MV-4-11 (cell line): ENCODE measurements at regions not wholly inside any gene's neighbourhood (a gene's known extent, or its start where the extent isn't known, plus 50 kb on each side); places are given as distances from the start of the nearest gene placed in this dataset.

ENCODE experiments used
- DNase-seq: peaks from one replicate; lab custom pipeline; 2025; lab: John Stamatoyannopoulos, UW

GRCh38 chr12:14279845-14280244 is 85.6 kb upstream of the ATF7IP start:
- DNase-seq: no peak

DNA sequence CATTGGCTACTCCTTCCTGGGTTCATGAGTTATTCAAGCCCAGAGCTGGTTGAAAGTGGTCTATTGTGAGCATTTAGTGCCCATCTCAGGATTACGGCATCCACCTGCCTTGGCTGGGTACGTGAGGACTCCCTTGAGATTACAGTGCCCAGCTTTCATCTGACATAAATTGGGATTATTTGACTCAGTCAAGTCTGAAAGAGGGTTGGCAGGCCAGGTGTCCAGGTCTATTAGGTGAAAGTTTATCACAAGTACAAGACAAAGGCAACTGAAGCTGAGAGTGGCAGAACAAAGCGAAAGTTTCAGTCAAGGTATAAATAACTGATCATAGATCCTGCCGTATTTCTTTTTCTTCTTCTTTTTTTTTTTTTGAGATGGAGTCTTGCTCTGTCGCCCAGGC is 84.6 kb upstream of the ATF7IP start:
- DNase-seq: no peak

DNA sequence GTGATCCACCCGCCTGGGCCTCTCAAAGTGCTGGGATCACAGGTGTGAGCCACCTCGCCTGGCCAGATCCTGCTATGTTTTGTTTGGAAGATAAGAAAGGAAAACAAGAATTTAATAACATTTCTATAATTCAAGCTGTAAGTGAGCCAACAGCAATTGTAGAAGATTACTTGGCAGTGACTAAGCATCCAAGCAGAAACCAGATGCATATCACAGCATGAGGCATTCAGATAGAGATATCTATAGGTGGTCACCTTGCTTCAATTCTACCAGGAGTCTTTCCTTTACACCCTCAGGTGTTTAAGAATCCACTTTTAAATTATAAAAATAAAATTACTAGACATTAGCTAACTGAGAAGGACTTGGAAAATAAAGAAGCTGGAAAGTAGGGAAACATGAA is 83.9 kb upstream of the ATF7IP start:
- no peak for DNase-seq

DNA sequence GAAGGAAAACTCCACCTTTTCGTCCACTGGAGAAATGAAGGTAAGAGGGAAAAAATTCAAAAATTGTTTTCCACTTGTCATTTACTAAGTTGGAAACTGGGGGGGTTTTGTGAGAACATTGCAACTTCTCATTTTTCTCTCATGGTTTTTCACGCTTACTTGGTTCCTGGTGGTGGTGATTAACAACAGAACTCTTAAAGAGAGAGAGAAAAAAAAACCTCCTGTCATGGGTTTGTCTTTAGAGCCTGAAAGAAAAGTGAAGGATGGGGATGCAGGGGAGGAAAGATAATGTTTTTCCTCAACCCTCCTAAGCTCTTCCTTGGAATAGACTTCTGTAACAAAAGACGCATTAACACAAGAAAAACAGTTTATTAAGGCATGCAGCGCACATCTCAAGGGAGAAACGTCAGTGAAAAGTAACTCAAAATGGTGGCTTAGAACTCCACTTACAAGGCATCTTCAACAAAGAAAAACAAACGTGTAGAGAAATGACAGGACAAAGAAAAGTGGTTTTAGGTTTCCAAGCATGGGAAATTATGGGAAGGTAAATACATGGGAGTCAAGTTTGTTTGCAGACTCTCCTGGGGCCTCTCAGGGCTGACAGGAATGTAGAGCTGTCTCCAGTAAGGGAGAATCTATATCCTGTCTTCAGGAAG is 81.9 kb upstream of the ATF7IP start:
- DNase-seq: peak; percentile 49

DNA sequence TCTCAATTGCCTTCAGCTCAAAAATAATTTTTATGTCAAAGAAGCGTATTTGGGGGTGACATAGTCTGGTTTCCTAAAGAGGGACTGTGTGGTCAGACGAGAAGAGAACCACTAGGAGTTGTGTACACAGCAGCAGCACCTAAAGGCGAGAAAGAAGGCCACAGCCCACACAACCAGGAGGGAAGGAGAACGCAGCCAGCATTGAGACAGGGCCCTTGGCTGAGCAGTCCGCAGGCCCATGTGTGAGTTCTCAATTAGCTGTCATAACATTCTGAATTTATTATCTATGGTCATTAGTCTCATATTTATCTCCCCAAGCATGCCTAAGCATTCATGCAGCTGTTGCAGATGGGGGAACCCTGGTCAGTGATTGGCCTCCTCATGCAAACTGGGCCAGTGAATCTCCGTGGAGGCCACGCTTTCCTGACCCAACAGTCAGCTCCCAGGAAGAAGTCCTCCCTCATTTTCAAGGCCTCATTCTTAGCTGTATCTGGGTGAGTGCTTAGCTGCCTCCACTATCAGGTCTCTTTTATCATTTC is 81.2 kb upstream of the ATF7IP start:
- DNase-seq: no peak

- DNase-seq: no peak
Measured at GRCh38 chr12:14289601-14290000, 75.9 kb upstream of the ATF7IP start.

GRCh38 chr12:14290951-14291350 is 74.5 kb upstream of the ATF7IP start:
- no peak for DNase-seq

- peak; percentile 60 for DNase-seq
Measured at GRCh38 chr12:14303661-14304155, 61.8 kb upstream of the ATF7IP start.

- peak; percentile 68 for DNase-seq
Measured at GRCh38 chr12:14307004-14307403, 58.5 kb upstream of the ATF7IP start.

DNA sequence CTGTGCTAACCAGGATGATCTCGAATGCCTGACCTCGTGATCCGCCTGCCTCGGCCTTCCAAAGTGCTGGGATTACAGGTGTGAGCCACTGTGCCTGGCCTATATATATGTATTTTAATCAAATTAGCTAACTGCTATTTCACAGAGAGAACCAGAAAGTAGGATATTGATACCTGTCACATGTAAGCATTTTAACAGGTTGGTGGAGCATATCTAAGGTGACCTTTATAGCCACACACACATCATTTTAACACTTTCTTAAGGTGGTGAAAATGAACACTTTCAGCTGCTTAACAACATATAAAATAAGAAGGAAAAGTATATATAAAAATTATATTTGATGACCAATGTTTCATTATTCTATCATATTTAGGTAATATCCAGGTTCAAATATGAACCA is 57.0 kb upstream of the ATF7IP start:
- no peak for DNase-seq

DNA sequence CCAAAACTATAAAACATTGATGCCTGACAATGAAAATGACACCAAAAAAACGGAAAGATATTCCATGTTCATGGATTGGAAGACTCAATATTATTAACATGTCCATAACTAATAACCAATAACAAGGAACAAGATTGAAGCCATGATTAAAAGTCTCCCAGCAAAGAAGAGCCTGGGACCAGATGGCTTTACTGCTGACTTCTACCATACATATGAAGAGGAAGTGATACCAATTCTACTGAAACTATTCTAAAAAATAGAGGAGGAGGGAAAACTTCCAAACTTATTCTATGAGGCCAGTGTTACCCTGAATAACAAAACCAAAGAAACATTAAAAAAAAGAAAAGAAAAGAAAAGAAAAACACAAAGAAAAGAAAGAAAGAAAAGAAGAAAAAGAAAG is 54.6 kb upstream of the ATF7IP start:
- DNase-seq: peak; percentile 80

DNA sequence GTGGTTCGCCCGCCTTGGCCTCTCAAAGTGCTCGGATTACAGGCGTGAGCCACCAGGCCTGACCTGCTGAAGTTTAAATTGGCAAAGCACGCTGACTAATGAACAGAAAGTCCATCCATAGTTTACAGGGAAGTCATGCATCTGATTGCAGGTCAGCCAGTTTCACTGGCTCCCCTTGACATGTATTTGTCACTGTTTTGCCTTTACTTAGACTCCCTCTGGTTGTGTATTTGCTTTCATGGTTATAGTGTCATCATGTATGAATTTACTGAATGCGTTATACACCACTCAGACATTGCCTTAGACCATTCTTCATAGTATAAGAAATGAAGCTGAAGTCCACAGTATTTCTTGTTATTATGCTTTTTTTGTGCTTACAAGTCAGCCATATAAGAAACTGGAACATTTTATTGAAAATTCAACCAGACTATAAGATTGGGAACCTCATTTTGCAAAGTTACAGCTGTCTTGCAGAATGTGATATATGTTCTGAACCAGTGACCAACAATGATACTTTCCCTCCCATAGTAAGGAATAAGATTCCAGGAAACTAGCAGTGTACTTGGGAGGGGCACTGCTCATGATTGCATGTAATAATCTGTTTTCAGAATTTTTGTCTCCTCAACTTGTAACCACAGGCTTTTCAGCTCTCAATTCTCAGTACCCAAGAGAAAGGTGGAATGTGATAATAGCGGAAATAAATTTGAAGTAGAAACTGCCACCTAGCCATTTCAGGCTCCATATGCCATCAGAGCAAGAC is 51.9 kb upstream of the ATF7IP start:
- peak; percentile 27 for DNase-seq

DNA sequence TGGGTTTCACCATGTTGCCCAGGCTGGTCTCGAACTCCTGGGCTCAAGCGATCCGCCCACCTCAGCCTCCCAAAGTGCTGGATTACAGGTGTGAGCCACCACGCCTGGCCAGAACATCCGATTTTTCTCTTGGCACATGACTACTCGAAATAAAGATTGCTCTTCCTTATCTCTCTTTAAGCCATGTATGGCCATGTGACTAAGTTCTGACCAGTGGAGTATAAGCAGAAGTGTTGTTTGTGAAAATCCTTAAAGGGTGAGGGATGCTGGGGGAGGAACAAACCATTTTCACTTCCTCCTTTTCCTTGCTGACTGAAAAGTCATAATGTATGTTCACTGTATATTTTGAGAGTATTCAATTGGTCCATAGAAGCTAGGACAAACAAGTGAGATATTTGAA is 50.7 kb upstream of the ATF7IP start:
- peak; percentile 99 for DNase-seq

DNA sequence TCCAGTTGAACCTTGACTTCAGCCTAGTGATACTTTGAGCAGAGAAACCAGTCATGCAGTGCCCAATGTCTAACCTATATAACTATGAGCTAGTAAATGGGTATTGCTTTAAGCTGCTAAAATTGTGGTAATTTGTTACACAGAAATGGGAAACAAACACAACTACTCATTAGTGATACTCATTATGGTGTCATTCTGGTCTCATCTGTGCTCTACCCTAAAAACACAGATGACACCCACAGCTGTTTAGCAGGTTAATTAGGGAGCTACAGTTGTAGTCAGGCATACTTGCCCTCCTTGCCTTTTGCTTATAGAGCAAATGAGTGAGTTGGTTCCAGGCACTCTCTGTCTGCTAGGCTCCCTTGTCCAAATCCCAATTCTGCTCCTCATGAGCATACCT is 50.0 kb upstream of the ATF7IP start:
- no peak for DNase-seq
